GM12878 (cell line): ENCODE measurements at regions not wholly inside any gene's neighbourhood (a gene's known extent, or its start where the extent isn't known, plus 50 kb on each side); places are given as distances from the start of the nearest gene placed in this dataset.

Experiments
- ATAC-seq: fragments of 200-7000 bp; cut with Tn5 transposase; 3 replicates; pipeline ENCODE4 v1.9.1; 2020; ENCODE audit warnings: mild to moderate bottlenecking, moderate library complexity
- BruUV-seq: library from RNA; stranded (reverse); fragments of 400-500 nt; replicated peaks from 2 replicates; lab custom pipeline; 2021; lab: Mats Ljungman, UMichigan
- CTCF ChIA-PET: fragments of 300-600 bp; sonication (Branson Sonifier 250); formaldehyde crosslinking; extraction: SDS; loops from one replicate; lab custom pipeline; 2021; ENCODE audit warnings: inconsistent platforms; lab: Yijun Ruan, JAX
- POLR2A ChIA-PET: fragments of 350-600 bp; formaldehyde crosslinking; extraction: SDS; loops from one replicate; lab custom pipeline; 2021; ENCODE audit warnings: inconsistent platforms; lab: Charles Lee
- RAD21 ChIA-PET: fragments of 300-600 bp; sonication (Branson Sonifier 250); formaldehyde crosslinking; loops from one replicate; lab custom pipeline; 2023; ENCODE audit warnings: antibody characterized with exemption; ENCODE audit not compliant: unreplicated experiment; lab: Charles Lee
- SMC1A ChIA-PET: fragments of 300-600 bp; sonication (Branson Sonifier 250); formaldehyde crosslinking; loops from one replicate; lab custom pipeline; 2023; ENCODE audit not compliant: unreplicated experiment, uncharacterized antibody; lab: Charles Lee
- DNase-seq: peaks from one replicate; pipeline ENCODE4 v3.0.0-alpha.2; 2011; ENCODE audit warnings: low read depth, low spot score
- FAIRE-seq: peaks from 3 replicates; lab custom pipeline; 2011; peaks lifted over from hg19 to GRCh38; lab: Jason Lieb, UNC
- H2AFZ ChIP-seq: 2 replicates; pipeline ENCODE4 v1.6.0; 2011; ENCODE audit warnings: low read depth, low read length, control low read depth; ENCODE audit not compliant: control insufficient read depth
- H3K27ac ChIP-seq: 2 replicates; pipeline ENCODE4 v1.5.1; 2011; ENCODE audit warnings: control low read depth; ENCODE audit not compliant: control insufficient read depth, insufficient read depth
- H3K27me3 ChIP-seq, 2 experiments: replicated peaks in 1 of 2; 2 replicates each; pipeline versions ENCODE4 v1.6.0 to v1.6.1; 2011; ENCODE audit warnings: low read length in 1 of 2; ENCODE audit not compliant: control insufficient read depth in 2 of 2, insufficient read depth in 2 of 2
- H3K36me3 ChIP-seq, 2 experiments: 2 replicates each; pipeline ENCODE4 v1.5.1; 2011; ENCODE audit warnings: low read length in 1 of 2; ENCODE audit not compliant: control insufficient read depth in 2 of 2, insufficient read depth in 2 of 2
- H3K4me1 ChIP-seq: 2 replicates; pipeline ENCODE4 v1.6.1; 2011; ENCODE audit warnings: mild to moderate bottlenecking, low read length, moderate library complexity, mixed read lengths; ENCODE audit not compliant: control insufficient read depth, insufficient read depth
- H3K4me2 ChIP-seq: 2 replicates; pipeline ENCODE4 v1.6.0; 2011; ENCODE audit warnings: control low read depth; ENCODE audit not compliant: control insufficient read depth, insufficient read depth
- H3K4me3 ChIP-seq: fragments of 200-600 bp; sonication (generic); 2 replicates; pipeline ENCODE4 v1.5.1; 2016
- H3K79me2 ChIP-seq: 2 replicates; pipeline ENCODE4 v1.6.0; 2011; ENCODE audit warnings: low read length; ENCODE audit not compliant: control insufficient read depth, insufficient read depth
- H3K9ac ChIP-seq: 2 replicates; pipeline ENCODE4 v1.8.0; 2011; ENCODE audit warnings: low read length, control low read depth, mixed read lengths; ENCODE audit not compliant: control insufficient read depth, insufficient read depth
- H3K9me3 ChIP-seq: replicated peaks from 3 replicates; pipeline ENCODE4 v1.5.1; 2011; ENCODE audit warnings: mild to moderate bottlenecking, low read length; ENCODE audit not compliant: control insufficient read depth, insufficient read depth
- H4K20me1 ChIP-seq: 2 replicates; pipeline ENCODE4 v1.6.0; 2011; ENCODE audit not compliant: control insufficient read depth, insufficient read depth
- BHLHE40 ChIP-seq, 2 experiments: fragments of 450-650 bp in 1 of 2; IDR thresholded peaks; 2 replicates each; pipeline ENCODE4 v1.6.1; 2011 to 2017; ENCODE audit warnings: low read depth in 2 of 2, borderline replicate concordance in 1 of 2, improper control_type of control experiment in 1 of 2, low read length in 1 of 2, mild to moderate bottlenecking in 1 of 2
- BMI1 ChIP-seq: fragments of 450-650 bp; IDR thresholded peaks from 2 replicates; pipeline ENCODE4 v1.6.1; 2016; ENCODE audit warnings: mild to moderate bottlenecking, moderate library complexity, borderline replicate concordance
- EZH2 ChIP-seq: IDR thresholded peaks from 2 replicates; pipeline ENCODE4 v1.6.1; 2012; ENCODE audit warnings: low read depth, mild to moderate bottlenecking, control low read depth, inconsistent platforms, low read length, borderline replicate concordance; ENCODE audit not compliant: control insufficient read depth
- FOXK2 ChIP-seq: fragments of 450-650 bp; IDR thresholded peaks from 2 replicates; pipeline ENCODE4 v1.6.1; 2017; ENCODE audit warnings: mild to moderate bottlenecking, moderate library complexity
- GABPA ChIP-seq: IDR thresholded peaks from 2 replicates; pipeline ENCODE4 v1.6.1; 2014; ENCODE audit warnings: antibody characterized with exemption, low read depth, mild to moderate bottlenecking, inconsistent platforms
- GATAD2B ChIP-seq: fragments of 450-650 bp; conservative IDR thresholded peaks from 2 replicates; pipeline ENCODE4 v1.6.1; 2017; ENCODE audit warnings: low read depth, mild to moderate bottlenecking, moderate library complexity
- MEF2A ChIP-seq: IDR thresholded peaks from 2 replicates; pipeline ENCODE4 v1.6.1; 2011; ENCODE audit warnings: low read depth, mild to moderate bottlenecking, low read length, moderate library complexity; ENCODE audit not compliant: insufficient read depth
- MEF2B ChIP-seq: fragments of 450-650 bp; IDR thresholded peaks from 2 replicates; pipeline ENCODE4 v1.6.1; 2018; ENCODE audit warnings: mild to moderate bottlenecking, moderate library complexity; ENCODE audit not compliant: partially characterized antibody, poor library complexity, severe bottlenecking
- MTA2 ChIP-seq: fragments of 450-650 bp; IDR thresholded peaks from 2 replicates; pipeline ENCODE4 v1.6.1; 2016; ENCODE audit warnings: low read depth, mild to moderate bottlenecking, moderate library complexity
- NRF1 ChIP-seq: conservative IDR thresholded peaks from 2 replicates; pipeline ENCODE4 v1.6.1; 2011; ENCODE audit warnings: mild to moderate bottlenecking, low read depth, low read length, improper control_type of control experiment
- PAX8 ChIP-seq: fragments of 450-650 bp; IDR thresholded peaks from 2 replicates; pipeline ENCODE4 v1.6.1; 2017; ENCODE audit warnings: mild to moderate bottlenecking, moderate library complexity
- PML ChIP-seq: IDR thresholded peaks from 2 replicates; pipeline ENCODE4 v1.6.1; 2012; ENCODE audit warnings: low read length, inconsistent platforms
- POLR2AphosphoS5 ChIP-seq: IDR thresholded peaks from 2 replicates; pipeline ENCODE4 v1.6.1; 2011; ENCODE audit warnings: mild to moderate bottlenecking, low read length, inconsistent platforms
- RFX5 ChIP-seq: IDR thresholded peaks from 2 replicates; pipeline ENCODE4 v1.6.1; 2011; ENCODE audit warnings: low read depth, low read length, improper control_type of control experiment
- WGBS: methylation state at CpG from one replicate; pipeline ENCODE4 v1.1.6; 2016; ENCODE audit warnings: low lambda C conversion rate; ENCODE audit not compliant: insufficient replicate concordance, insufficient coverage; ENCODE audit errors: missing lambda C conversion rate; 5-methylcytosine and 5-hydroxymethylcytosine counted together
- in situ Hi-C: fragments of 300-500 bp; cut with MboI; formaldehyde crosslinking; loops from 9 replicates; pipeline ENCODE4 v1.14.3; 2018; ENCODE audit warnings: mixed read lengths
- intact Hi-C: fragments of 100-400 bp; cut with micrococcal nuclease; formaldehyde crosslinking; loops from one replicate; pipeline ENCODE4 v1.14.2; 2022; ENCODE audit not compliant: unreplicated experiment
- TF ChIP-seq, protein P1 (sequence below): IDR thresholded peaks from 2 replicates; pipeline ENCODE4 v1.6.1; 2012; ENCODE audit warnings: improper control_type of control experiment, low read depth, low read length; ENCODE audit not compliant: insufficient replicate concordance
- TF ChIP-seq, protein P2 (sequence below): fragments of 450-650 bp; IDR thresholded peaks from 2 replicates; pipeline ENCODE4 v1.6.1; 2017; ENCODE audit warnings: mild to moderate bottlenecking, low read depth, inconsistent platforms; ENCODE audit not compliant: poor library complexity, severe bottlenecking

DNA sequence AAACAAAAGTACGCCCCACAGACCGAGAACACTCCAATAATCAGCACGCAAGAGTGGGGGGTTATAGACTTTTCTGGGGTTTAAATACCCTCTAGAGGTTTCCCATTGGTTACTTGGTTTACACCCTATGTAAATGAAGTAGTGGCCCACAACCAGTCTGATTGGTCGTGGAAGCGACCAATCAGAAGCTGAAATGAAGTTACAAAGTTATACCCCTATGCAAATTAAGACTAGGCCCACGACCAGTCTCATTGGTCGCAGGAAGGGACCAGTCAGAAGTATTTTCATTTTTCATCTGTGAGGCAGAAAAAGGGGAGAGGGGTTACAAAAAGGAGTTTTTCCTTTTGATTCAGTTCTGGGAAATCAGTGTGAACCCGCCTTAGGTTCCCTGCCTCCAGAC lies 55.3 kb upstream of the YWHAQ start:
- FAIRE-seq: no peak
- H3K27me3 ChIP-seq: no peaks in the 10 kb centered on the region
- peaks cover 4% of the 10 kb centered on the region; the same call in 1 of the 2 replicates for H3K4me1 ChIP-seq
- no peak overlapping the region for H2AFZ ChIP-seq
- no peaks in the 10 kb centered on the region for H4K20me1 ChIP-seq
- SMC1A ChIA-PET: no interaction called here
- H3K4me2 ChIP-seq: no peak overlapping the region
- no peak overlapping the region for H3K4me3 ChIP-seq
- no peak for ATAC-seq
- intact Hi-C loops: no loop called here
- no peaks in the 10 kb centered on the region for H3K36me3 ChIP-seq
- RAD21 ChIA-PET: no interaction called here
- DNase-seq: no peak
- in situ Hi-C loops: no loop called here
- TF ChIP-seq MEF2B: no peak
- TF ChIP-seq BMI1: no peak
- TF ChIP-seq PML: no peak
- no peak for TF ChIP-seq GATAD2B
- no peak for TF ChIP-seq BHLHE40 (IDR thresholded peaks at IDR 0.05; ENCODE audit: borderline replicate concordance in 1 of 2, low read depth in 2 of 2, low read length in 1 of 2)
- TF ChIP-seq MEF2A: no peak
- no peak for TF ChIP-seq GABPA
- TF ChIP-seq, protein P1, sequence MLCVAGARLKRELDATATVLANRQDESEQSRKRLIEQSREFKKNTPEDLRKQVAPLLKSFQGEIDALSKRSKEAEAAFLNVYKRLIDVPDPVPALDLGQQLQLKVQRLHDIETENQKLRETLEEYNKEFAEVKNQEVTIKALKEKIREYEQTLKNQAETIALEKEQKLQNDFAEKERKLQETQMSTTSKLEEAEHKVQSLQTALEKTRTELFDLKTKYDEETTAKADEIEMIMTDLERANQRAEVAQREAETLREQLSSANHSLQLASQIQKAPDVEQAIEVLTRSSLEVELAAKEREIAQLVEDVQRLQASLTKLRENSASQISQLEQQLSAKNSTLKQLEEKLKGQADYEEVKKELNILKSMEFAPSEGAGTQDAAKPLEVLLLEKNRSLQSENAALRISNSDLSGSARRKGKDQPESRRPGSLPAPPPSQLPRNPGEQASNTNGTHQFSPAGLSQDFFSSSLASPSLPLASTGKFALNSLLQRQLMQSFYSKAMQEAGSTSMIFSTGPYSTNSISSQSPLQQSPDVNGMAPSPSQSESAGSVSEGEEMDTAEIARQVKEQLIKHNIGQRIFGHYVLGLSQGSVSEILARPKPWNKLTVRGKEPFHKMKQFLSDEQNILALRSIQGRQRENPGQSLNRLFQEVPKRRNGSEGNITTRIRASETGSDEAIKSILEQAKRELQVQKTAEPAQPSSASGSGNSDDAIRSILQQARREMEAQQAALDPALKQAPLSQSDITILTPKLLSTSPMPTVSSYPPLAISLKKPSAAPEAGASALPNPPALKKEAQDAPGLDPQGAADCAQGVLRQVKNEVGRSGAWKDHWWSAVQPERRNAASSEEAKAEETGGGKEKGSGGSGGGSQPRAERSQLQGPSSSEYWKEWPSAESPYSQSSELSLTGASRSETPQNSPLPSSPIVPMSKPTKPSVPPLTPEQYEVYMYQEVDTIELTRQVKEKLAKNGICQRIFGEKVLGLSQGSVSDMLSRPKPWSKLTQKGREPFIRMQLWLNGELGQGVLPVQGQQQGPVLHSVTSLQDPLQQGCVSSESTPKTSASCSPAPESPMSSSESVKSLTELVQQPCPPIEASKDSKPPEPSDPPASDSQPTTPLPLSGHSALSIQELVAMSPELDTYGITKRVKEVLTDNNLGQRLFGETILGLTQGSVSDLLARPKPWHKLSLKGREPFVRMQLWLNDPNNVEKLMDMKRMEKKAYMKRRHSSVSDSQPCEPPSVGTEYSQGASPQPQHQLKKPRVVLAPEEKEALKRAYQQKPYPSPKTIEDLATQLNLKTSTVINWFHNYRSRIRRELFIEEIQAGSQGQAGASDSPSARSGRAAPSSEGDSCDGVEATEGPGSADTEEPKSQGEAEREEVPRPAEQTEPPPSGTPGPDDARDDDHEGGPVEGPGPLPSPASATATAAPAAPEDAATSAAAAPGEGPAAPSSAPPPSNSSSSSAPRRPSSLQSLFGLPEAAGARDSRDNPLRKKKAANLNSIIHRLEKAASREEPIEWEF: no peak
- no peak for TF ChIP-seq MTA2
- TF ChIP-seq NRF1: no peak
- TF ChIP-seq RFX5: no peak
- TF ChIP-seq FOXK2: no peak
- TF ChIP-seq PAX8: no peak
- TF ChIP-seq POLR2AphosphoS5: no peak
- TF ChIP-seq, protein P2, sequence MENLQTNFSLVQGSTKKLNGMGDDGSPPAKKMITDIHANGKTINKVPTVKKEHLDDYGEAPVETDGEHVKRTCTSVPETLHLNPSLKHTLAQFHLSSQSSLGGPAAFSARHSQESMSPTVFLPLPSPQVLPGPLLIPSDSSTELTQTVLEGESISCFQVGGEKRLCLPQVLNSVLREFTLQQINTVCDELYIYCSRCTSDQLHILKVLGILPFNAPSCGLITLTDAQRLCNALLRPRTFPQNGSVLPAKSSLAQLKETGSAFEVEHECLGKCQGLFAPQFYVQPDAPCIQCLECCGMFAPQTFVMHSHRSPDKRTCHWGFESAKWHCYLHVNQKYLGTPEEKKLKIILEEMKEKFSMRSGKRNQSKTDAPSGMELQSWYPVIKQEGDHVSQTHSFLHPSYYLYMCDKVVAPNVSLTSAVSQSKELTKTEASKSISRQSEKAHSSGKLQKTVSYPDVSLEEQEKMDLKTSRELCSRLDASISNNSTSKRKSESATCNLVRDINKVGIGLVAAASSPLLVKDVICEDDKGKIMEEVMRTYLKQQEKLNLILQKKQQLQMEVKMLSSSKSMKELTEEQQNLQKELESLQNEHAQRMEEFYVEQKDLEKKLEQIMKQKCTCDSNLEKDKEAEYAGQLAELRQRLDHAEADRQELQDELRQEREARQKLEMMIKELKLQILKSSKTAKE: no peak
- no peak for TF ChIP-seq EZH2
- H3K79me2 ChIP-seq: no peaks in the 10 kb centered on the region
- POLR2A ChIA-PET: no interaction called here
- no peak overlapping the region for H3K9ac ChIP-seq
- H3K27ac ChIP-seq: no peak overlapping the region
- CTCF ChIA-PET: no interaction called here
- H3K9me3 ChIP-seq: no peaks in the 10 kb centered on the region
- 61% methylated on average over 8 of the region's 8 CpGs for WGBS
- BruUV-seq: no TSS peak
